HG03039 (cell line): ENCODE measurements at regions not wholly inside any gene's neighbourhood (a gene's known extent, or its start where the extent isn't known, plus 50 kb on each side); places are given as distances from the start of the nearest gene placed in this dataset.

Experiments used
- ATAC-seq: cut with Tn5 transposase; IDR thresholded peaks from one replicate; pipeline ENCODE4 v1.9.1; 2021; ENCODE audit warnings: mild to moderate bottlenecking, moderate library complexity; ENCODE audit not compliant: unreplicated experiment

GRCh38 chr2:41894563-41895333 is 153.1 kb upstream of the PKDCC start:
- no peak for ATAC-seq

DNA sequence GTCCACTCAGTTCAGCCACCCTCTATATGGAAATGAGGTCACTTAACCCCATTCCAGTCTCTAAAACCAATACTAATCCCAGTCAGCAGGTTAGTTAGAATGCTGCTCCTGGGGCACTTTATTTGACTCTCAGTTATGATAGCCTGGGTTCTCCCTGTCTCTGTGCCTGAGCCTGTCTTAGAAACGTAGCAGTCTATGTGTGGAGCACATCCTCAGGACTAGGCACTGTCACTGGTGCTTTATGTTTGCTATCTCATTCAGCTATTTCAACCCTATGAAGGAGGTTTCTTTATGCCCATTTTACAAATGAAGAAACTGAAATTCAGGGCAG is 152.5 kb upstream of the PKDCC start:
- no peak for ATAC-seq

GRCh38 chr2:41896186-41896846 is 151.5 kb upstream of the PKDCC start:
- peak; percentile 88 for ATAC-seq

DNA sequence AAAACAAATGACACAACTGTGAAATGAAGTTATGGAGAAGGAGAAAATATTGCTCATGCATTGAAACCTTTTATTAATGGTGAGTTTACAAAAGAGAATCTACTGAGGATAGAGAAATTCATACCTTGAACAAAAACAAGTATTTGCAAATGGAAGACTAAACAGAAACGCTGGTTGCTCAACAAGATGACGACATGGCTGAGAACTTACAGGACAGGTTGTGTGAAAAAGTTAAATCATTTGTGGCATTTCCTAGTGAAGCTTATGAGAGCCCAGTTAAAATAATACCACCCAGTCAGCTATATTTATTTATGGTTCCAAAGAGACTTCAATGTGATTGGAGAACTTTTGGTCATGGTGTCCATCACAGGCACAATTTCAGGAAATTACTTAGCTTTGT is 148.6 kb upstream of the PKDCC start:
- ATAC-seq = no peak

GRCh38 chr2:41900101-41900577 is 147.7 kb upstream of the PKDCC start:
- no peak for ATAC-seq

- ATAC-seq = no peak
Observed at GRCh38 chr2:41902897-41903296, 144.9 kb upstream of the PKDCC start.

DNA sequence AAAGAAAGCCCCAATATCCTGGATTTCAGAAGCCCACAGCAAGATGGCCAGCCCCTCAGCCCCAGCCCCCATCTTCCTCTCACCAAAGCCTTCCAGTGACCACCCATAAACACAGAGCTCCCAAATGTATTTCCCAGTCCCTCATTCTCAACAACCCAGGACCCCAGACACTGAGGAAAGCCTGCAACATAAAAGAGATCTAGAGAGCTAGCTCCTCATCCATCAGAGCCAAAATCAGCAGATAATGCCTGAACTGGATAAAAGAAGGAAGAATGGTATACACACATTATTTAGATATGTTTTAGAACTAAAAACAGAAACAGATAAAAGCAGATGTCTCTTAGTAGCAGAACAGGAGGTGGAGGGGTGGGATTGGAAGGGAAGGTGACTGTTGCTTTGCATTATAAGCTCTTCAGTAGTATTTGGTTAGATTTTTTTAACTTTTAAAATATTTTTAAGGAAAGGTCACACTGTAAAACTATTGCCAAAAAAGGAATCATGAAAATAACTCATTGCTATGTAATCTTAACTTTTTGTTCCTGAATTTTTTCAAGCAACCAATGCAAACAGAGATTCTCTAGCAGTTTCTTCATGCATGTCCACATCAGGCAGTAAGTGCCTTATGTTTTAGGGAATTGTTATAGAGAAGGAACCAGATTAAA is 144.2 kb upstream of the PKDCC start:
- ATAC-seq = no peak

DNA sequence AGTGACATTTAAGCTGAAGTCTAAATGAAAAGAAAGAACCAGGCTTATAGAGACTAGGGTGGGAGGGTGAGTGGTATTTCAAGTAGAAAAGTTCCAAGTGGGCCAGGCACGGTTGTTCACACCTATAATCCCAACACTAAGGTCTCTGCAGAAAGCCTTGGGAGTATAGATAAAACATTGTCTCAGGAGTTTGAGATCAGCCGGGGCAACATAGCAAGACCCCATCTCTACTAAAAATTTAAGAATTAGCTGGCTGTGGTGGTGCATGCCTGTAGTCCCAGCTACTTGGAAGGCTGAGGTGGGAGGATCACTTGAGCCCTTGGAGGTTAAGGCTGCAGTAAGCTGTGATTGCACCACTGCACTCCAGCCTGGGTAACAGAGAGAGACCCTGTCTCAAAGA is 143.4 kb upstream of the PKDCC start:
- no peak for ATAC-seq

DNA sequence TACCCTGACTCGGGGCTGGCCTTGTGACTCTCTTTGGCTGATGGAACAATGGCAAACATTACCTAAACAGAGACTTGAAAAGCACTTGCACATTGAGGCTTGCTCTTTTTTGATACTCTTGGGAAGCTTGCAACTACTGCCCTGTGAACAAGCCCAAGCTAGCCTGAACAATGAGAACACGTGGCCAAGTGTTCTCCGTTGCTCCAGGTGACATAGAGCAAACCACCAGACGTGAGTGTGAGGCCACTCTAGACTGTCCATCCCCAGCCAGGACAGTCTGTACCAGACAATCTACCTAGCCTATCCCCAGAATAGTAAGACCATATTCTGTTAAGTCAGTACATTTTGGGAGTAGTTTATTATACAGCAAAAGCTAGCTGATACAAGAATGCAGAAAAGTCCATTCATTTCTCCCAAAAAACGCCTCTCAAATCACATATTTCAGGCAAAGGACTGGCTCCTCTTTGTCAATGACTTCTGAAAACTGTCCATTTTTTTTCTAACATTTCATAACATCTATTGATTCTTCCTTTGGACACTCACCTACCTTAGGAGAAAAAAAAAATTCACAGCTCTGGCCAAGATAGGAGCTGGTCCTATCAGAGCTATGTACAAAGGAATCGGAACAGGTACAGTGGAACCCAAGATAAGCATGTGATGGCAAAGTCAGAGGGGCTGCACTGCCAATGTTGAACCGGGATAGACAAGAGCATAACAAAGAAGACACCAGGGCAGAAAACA is 142.1 kb upstream of the PKDCC start:
- no peak for ATAC-seq

- no peak for ATAC-seq
Observed at GRCh38 chr2:41906338-41906725, 141.5 kb upstream of the PKDCC start.

DNA sequence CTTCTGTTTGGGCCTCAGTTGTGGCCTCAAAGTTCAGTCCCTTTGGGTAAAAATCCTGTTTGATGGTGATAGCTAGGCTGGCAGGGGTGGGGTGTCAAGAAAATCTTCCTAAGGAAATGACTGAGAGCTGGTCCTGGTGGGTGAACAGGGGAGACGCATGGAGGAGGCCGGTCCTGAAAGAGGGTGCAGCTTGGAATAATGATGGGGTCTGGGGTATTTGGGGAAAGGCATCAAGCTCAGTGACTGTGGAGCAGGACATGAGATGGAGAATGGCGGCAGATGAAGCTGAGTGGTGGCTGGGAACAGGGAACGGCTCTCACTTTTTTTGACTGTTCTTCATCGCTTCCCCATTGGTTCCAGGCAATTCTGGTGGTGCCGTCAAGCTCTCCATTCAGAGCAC is 140.7 kb upstream of the PKDCC start:
- ATAC-seq = no peak

GRCh38 chr2:41907771-41908207 is 140.0 kb upstream of the PKDCC start:
- no peak for ATAC-seq

- ATAC-seq = no peak
Observed at GRCh38 chr2:41908349-41908748, 139.5 kb upstream of the PKDCC start.

GRCh38 chr2:41909584-41909983 is 138.2 kb upstream of the PKDCC start:
- no peak for ATAC-seq

- ATAC-seq = no peak
Observed at GRCh38 chr2:41910126-41910525, 137.7 kb upstream of the PKDCC start.

DNA sequence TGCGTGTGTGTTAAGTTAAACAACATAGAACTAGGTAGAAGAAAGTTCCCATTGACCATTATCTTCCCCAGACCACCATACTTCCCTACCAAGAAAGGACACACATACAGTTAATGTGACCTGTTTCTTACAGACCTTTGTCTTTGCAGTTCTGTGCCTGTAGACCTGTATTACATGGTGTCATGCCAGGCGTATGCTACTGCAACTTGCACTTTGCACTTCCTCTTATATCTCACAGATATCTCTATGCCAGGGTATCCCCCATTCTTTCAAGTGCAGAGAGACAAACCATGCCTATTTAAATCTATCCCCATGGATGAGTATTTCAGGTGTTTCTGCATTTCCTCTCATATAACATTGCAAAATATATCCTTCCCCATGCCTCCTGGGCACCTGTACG is 136.8 kb upstream of the PKDCC start:
- ATAC-seq = no peak

DNA sequence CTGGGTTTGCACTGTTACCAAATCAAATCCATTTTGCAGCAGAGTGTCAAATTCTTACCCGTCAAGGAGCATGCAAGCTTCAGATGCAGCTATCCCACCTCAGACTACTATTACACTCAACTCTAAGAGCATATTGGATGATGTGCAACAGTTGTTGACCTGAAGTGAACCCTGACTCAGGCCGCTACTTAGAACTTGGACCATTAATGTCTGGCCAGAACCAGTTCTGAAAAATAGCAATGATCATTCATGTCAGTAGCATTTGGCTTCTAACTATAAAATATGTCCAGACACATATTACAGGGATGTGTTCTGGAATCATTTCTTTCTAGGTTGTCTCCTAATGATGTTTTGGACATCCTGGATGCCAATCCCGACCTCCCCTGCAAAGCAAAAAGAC is 135.5 kb upstream of the PKDCC start:
- no peak for ATAC-seq

GRCh38 chr2:41912776-41913175 is 135.0 kb upstream of the PKDCC start:
- no peak for ATAC-seq

- no peak for ATAC-seq
Observed at GRCh38 chr2:41913311-41913710, 134.5 kb upstream of the PKDCC start.

DNA sequence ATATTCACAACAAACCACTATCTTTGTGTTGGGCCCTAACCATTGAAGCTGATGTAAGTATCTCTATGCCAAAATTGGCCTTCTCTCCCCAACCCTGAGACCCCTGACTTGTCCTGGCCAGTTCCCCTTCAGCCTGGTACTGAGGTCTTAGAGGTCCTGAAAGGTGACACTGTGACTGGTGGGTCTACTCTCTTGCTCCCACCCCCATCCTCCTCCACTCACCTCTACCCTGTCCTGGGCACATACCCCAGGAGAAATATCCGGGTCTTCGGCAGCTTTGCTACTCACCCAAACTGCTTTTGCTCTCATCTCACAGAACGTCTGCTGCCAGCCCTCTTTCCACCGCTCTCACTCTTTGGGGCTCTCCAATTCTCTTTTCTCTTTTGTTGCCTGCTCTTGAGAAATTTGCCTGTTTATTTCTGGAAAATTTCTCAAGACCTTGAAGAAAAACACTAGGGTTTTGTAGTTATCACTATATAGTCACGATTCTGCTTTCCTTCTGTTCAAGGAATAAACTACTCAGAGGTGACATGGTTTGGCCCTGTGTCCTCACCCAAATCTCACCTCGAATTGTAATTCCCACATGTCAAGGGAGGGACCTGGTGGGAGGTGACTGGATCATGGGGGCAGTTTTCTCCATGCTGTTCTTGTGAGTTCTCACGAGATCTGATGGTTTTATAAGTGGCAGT is 133.8 kb upstream of the PKDCC start:
- no peak for ATAC-seq

DNA sequence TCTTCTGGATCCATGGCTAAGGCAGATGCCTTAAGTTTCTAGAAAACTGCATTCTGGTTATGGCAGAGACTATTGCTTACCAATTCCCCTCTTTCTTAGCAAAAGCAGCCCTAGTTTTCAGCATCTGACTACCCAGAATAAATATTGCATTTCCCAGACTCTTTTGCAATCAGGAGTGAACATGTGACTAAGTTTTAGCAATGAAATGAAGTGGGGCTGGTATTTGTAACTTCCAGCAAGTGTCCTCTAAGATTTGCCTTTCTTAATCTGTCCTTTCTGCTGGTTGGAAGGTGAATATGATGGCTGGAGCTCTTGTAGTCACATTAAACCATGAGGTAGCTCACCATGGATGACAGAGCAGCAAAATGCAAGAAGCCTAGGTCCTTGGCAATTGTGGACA is 132.9 kb upstream of the PKDCC start:
- ATAC-seq = no peak
